Calu3 (cell line): ENCODE measurements at regions not wholly inside any gene's neighbourhood (a gene's known extent, or its start where the extent isn't known, plus 50 kb on each side); places are given as distances from the start of the nearest gene placed in this dataset.
"Not testable (repeated sequence)": the region's sequence is repeated elsewhere in the genome, so short reads cannot be mapped to it uniquely, and the experiment has no call there.

Source experiments
- BruUV-seq: library from RNA; stranded (reverse); fragments of 400-500 nt; replicated peaks from 2 replicates; lab custom pipeline; 2021; lab: Mats Ljungman, UMichigan
- CTCF ChIA-PET: fragments of 300-600 bp; sonication (Branson Sonifier 250); formaldehyde crosslinking; loops from one replicate; lab custom pipeline; 2022; ENCODE audit warnings: antibody characterized with exemption; lab: Charles Lee
- DNase-seq: peaks from one replicate; pipeline ENCODE4 v3.0.0; 2022
- H3K27ac Mint-ChIP-seq: one replicate; pipeline ENCODE4 v1.8.0; 2022; ENCODE audit warnings: mixed read lengths; ENCODE audit not compliant: unreplicated experiment
- H3K27me3 Mint-ChIP-seq: one replicate; pipeline ENCODE4 v1.8.0; 2022; ENCODE audit warnings: mixed read lengths; ENCODE audit not compliant: unreplicated experiment
- H3K36me3 Mint-ChIP-seq: one replicate; pipeline ENCODE4 v1.8.0; 2022; ENCODE audit warnings: mild to moderate bottlenecking, moderate library complexity, mixed read lengths; ENCODE audit not compliant: insufficient read depth, unreplicated experiment
- H3K4me1 Mint-ChIP-seq: one replicate; pipeline ENCODE4 v1.8.0; 2022; ENCODE audit warnings: mild to moderate bottlenecking, low read depth, mixed read lengths; ENCODE audit not compliant: unreplicated experiment
- H3K4me3 Mint-ChIP-seq: one replicate; pipeline ENCODE4 v1.8.0; 2022; ENCODE audit warnings: mild to moderate bottlenecking, low read depth, moderate library complexity, mixed read lengths; ENCODE audit not compliant: unreplicated experiment
- H3K9me3 Mint-ChIP-seq: one replicate; pipeline ENCODE4 v1.8.0; 2022; ENCODE audit warnings: low read depth, mixed read lengths; ENCODE audit not compliant: unreplicated experiment
- intact Hi-C: fragments of 100-400 bp; cut with micrococcal nuclease; formaldehyde crosslinking; loops from one replicate; pipeline ENCODE4 v1.10.0; 2022; ENCODE audit not compliant: unreplicated experiment
- TF ChIP-seq, protein P1 (sequence below): fragments of 200-600 bp; IDR thresholded peaks from one replicate; pipeline ENCODE4 v1.8.0; 2022; ENCODE audit warnings: antibody characterized with exemption; ENCODE audit not compliant: unreplicated experiment

DNA sequence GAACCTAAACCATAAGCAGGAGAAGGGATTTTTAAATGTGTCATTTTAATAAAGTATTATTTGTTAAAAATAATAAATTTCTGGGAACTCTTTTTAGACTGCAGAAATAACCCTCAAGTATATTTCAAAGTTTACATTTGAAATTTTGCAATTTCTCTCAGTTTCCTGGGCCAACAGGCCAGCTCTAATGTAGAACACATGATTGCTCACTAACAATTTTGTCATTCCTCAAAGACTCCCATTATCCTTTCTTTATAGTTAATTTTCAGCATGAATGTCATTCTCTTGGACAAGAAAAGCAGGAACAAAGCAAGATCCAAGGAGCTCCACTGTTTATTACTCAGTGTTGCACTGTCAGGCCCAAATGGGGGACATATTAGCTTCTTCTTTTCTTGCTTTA, 119.4 kb upstream of the VANGL1 start:
- no TSS peak for BruUV-seq

DNA sequence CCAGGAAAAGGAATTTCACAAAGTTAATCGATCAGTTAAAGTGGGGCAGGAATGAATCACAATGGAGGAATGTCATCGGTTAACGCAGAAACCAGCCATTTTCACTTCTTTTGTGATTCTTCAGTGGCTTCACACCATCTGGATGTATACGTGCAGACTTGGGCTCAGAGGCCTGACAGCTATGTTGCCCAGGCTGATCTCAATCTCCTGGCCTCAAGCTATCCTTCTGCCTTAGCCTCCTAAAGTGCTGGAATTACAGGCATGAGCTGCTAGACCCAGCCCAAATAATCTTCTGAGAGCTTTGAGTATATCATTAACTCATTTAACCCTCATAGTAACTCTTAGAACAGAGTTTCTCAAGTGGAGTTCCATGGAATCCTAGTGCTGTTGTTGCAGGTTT, 126.5 kb upstream of the VANGL1 start:
- TF ChIP-seq, protein P1, sequence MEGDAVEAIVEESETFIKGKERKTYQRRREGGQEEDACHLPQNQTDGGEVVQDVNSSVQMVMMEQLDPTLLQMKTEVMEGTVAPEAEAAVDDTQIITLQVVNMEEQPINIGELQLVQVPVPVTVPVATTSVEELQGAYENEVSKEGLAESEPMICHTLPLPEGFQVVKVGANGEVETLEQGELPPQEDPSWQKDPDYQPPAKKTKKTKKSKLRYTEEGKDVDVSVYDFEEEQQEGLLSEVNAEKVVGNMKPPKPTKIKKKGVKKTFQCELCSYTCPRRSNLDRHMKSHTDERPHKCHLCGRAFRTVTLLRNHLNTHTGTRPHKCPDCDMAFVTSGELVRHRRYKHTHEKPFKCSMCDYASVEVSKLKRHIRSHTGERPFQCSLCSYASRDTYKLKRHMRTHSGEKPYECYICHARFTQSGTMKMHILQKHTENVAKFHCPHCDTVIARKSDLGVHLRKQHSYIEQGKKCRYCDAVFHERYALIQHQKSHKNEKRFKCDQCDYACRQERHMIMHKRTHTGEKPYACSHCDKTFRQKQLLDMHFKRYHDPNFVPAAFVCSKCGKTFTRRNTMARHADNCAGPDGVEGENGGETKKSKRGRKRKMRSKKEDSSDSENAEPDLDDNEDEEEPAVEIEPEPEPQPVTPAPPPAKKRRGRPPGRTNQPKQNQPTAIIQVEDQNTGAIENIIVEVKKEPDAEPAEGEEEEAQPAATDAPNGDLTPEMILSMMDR, result no peak
- Mint-ChIP-seq H3K27me3 (no peaks in the 10 kb centered on the region), H3K9me3 (no peaks in the 10 kb centered on the region), H3K36me3 (no peaks in the 10 kb centered on the region), H3K4me3 (no peak overlapping the region), H3K4me1 (no peaks in the 10 kb centered on the region), H3K27ac (no peak overlapping the region)
- DNase-seq, result no peak
- intact Hi-C loops, result no loop called here
- CTCF ChIA-PET, result interaction anchor here (0.7 kb wide), 1 partner anchor 13 kb away, joined by 3 read pairs; no protein-coding TSS in a partner anchor
- BruUV-seq, result no TSS peak

More for the DNA sequence above, 119.4 kb upstream of the VANGL1 start:
- Mint-ChIP-seq H3K4me3 (no peak overlapping the region), H3K27me3 (no peaks in the 10 kb centered on the region), H3K9me3 (peaks cover 3% of the 10 kb centered on the region), H3K27ac (no peak overlapping the region), H3K4me1 (peaks cover 17% of the 10 kb centered on the region), H3K36me3 (no peaks in the 10 kb centered on the region)
- DNase-seq, result no peak
- TF ChIP-seq, protein P1, result no peak
- intact Hi-C loops, result no loop called here
- CTCF ChIA-PET, result no interaction called here

DNA sequence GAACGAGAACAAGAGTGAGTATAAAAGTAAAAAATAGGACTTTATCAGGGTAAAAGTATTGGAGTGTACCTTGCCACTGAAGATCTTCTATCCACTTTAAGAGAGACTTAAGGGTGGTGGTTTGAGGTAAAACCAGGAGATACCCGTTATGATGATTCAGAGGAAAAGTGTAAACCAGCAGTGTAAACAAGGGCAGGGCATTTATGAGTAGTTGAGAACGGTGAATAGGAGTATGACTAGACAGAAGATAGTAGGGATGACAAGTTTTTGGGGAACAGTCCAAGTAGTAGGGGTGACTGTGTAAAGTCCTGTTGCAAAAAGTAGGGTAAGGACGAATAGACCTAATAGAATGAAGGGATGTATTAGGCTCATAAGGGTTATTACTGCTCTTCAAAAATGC, 131.5 kb upstream of the VANGL1 start:
- H3K4me1 Mint-ChIP-seq, H3K9me3 Mint-ChIP-seq, DNase-seq, H3K27me3 Mint-ChIP-seq, H3K4me3 Mint-ChIP-seq, intact Hi-C loops, H3K36me3 Mint-ChIP-seq, H3K27ac Mint-ChIP-seq, CTCF ChIA-PET, BruUV-seq: not testable (repeated sequence)

DNA sequence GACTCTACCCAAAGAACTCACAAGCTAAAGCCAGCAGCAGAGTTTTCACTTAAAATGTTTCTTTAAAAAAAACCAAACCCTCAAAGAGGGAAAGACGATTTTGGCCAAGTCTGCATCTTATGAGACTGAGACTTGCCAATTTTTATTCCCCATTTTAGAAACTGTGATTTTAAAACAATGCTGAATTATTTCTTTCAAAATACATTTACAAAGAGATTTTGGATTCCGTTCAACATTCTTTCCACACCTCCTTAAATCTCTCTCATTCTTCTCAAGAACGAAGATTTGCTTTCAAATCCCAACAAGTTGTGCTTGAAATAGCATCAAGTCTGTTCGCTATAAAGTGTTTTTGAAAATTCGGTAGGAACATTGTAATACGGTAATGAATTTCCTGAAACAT, 133.9 kb upstream of the VANGL1 start:
- no peak overlapping the region for H3K27ac Mint-ChIP-seq
- H3K4me3 Mint-ChIP-seq, result no peak overlapping the region
- intact Hi-C loops, result loop anchor here (1.0 kb wide), 1 partner anchor 38 kb away; no protein-coding TSS in a partner anchor
- H3K27me3 Mint-ChIP-seq, result no peaks in the 10 kb centered on the region
- DNase-seq, result no peak
- CTCF ChIA-PET, result no interaction called here
- H3K9me3 Mint-ChIP-seq, result no peaks in the 10 kb centered on the region
- H3K36me3 Mint-ChIP-seq, result no peaks in the 10 kb centered on the region
- TF ChIP-seq, protein P1, result no peak
- no peaks in the 10 kb centered on the region for H3K4me1 Mint-ChIP-seq
- no TSS peak for BruUV-seq

DNA sequence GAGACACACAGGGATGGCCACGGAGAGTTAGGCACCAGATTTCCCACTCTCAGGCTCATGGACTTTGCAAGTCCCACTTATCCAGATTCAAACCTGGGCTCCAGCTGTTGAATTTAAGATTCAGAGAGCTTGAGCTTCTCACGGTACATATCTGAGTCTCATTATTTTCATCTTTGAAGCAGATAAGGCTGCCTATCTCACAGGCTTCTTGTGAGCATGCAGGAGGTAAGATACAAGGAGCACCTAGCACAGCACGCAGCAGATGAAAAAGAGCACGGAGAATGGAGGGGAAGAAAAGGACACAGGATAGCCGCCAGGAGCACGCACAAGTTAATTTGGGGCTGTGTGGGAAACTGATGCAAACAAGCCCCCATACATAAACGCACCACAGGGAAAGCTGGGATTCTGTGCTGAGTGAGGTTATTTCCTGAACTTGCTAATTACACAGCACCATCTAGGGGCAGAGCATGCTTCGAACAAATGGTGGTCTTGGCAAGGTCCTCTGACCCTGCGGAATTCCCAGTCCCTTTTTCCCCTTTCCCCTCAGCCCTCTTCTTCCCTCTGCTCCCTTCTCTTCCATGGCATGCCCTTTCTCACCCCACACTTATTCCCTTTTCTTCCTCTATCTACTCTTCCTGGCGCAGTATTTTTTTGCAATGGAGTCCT, 134.7 kb upstream of the VANGL1 start:
- no peak overlapping the region for H3K27ac Mint-ChIP-seq
- no peaks in the 10 kb centered on the region for H3K4me1 Mint-ChIP-seq
- H3K4me3 Mint-ChIP-seq, result no peak overlapping the region
- no peaks in the 10 kb centered on the region for H3K9me3 Mint-ChIP-seq
- CTCF ChIA-PET, result no interaction called here
- no TSS peak for BruUV-seq
- no peaks in the 10 kb centered on the region for H3K36me3 Mint-ChIP-seq
- no peaks in the 10 kb centered on the region for H3K27me3 Mint-ChIP-seq
- intact Hi-C loops, result loop anchor here (1.0 kb wide), 1 partner anchor 37 kb away; no protein-coding TSS in a partner anchor
- TF ChIP-seq, protein P1, result peak; percentile 39
- peak; percentile 14 for DNase-seq
